SK-N-SH (cell line): ENCODE measurements at regions not wholly inside any gene's neighbourhood (a gene's known extent, or its start where the extent isn't known, plus 50 kb on each side); places are given as distances from the start of the nearest gene placed in this dataset.

Experiments
- CTCF ChIA-PET: fragments of 300-600, 350-600 bp; formaldehyde crosslinking; extraction: SDS; loops from one replicate; lab custom pipeline; 2021; lab: Yijun Ruan, JAX
- POLR2A ChIA-PET: fragments of 350-600 bp; sonication (Branson Sonifier 250); formaldehyde crosslinking; extraction: SDS; loops from one replicate; lab custom pipeline; 2020; ENCODE audit warnings: antibody characterized with exemption, inconsistent platforms; lab: Yijun Ruan, JAX
- DNase-seq: peaks from one replicate; pipeline ENCODE4 v3.0.0; 2012
- H2AFZ ChIP-seq: fragments of 200-600 bp; sonication (generic); 2 replicates; pipeline ENCODE4 v1.8.1; 2016; ENCODE audit warnings: antibody characterized with exemption, mild to moderate bottlenecking, low read depth
- H3F3A ChIP-seq: fragments of 200-600 bp; sonication (generic); replicated peaks from 2 replicates; pipeline ENCODE3; 2016; ENCODE audit warnings: antibody characterized with exemption, mild to moderate bottlenecking; ENCODE audit not compliant: insufficient read depth
- H3K27ac ChIP-seq, 2 experiments: fragments of 200-500 bp in 1 of 2; fragments of 200-600 bp in 1 of 2; sonication (Bioruptor generic) in 1 of 2; sonication (generic), shearing (Covaris generic) in 1 of 2; 2 replicates each; pipeline versions ENCODE4 v1.5.1 to v1.6.1; 2014 to 2016; ENCODE audit warnings: low read depth in 2 of 2, inconsistent platforms in 1 of 2, low read length in 1 of 2, mild to moderate bottlenecking in 1 of 2, mixed read lengths in 1 of 2
- H3K27me3 ChIP-seq: fragments of 200-600 bp; sonication (generic), shearing (Covaris generic); 2 replicates; pipeline ENCODE4 v1.6.1; 2016; ENCODE audit warnings: mixed run types; ENCODE audit not compliant: insufficient read depth
- H3K36me3 ChIP-seq, 2 experiments: fragments of 200-500 bp in 1 of 2; fragments of 200-600 bp in 1 of 2; sonication (Bioruptor generic) in 1 of 2; sonication (generic) in 1 of 2; replicated peaks in 1 of 2; 2 replicates each; pipeline versions ENCODE3 to v1.5.1; 2014 to 2016; ENCODE audit warnings: low read length in 1 of 2, mild to moderate bottlenecking in 1 of 2; ENCODE audit not compliant: insufficient read depth in 2 of 2, control insufficient read depth in 1 of 2
- H3K4me1 ChIP-seq, 2 experiments: fragments of 200-500 bp in 1 of 2; fragments of 200-600 bp in 1 of 2; sonication (Bioruptor generic) in 1 of 2; sonication (generic), shearing (Covaris generic) in 1 of 2; 2 replicates each; pipeline versions ENCODE4 v1.5.1 to v1.6.1; 2014 to 2016; ENCODE audit warnings: low read depth in 1 of 2, low read length in 1 of 2, mixed run types in 1 of 2; ENCODE audit not compliant: insufficient read depth in 2 of 2, control insufficient read depth in 1 of 2
- H3K4me2 ChIP-seq: fragments of 200-600 bp; sonication (generic), shearing (Covaris generic); 2 replicates; pipeline ENCODE4 v1.6.1; 2017; ENCODE audit warnings: mixed run types
- H3K4me3 ChIP-seq, 2 experiments: fragments of 200-500 bp in 1 of 2; fragments of 200-600 bp in 1 of 2; sonication (Bioruptor generic) in 1 of 2; sonication (generic), shearing (Covaris generic) in 1 of 2; 2 replicates each; pipeline versions ENCODE4 v1.5.1 to v1.8.1; 2014 to 2016; ENCODE audit warnings: low read depth in 2 of 2, inconsistent platforms in 1 of 2, low read length in 1 of 2, mild to moderate bottlenecking in 1 of 2, mixed read lengths in 1 of 2, moderate library complexity in 1 of 2
- H3K79me2 ChIP-seq: fragments of 200-600 bp; sonication (generic); 2 replicates; pipeline ENCODE4 v1.8.1; 2017; ENCODE audit warnings: mild to moderate bottlenecking; ENCODE audit not compliant: insufficient read depth
- H3K9ac ChIP-seq: fragments of 200-600 bp; sonication (generic); 2 replicates; pipeline ENCODE4 v1.6.1; 2017; ENCODE audit warnings: mixed run types
- H3K9me2 ChIP-seq: fragments of 200-600 bp; sonication (generic); 2 replicates; pipeline ENCODE4 v1.6.1; 2017; ENCODE audit warnings: mixed run types
- H3K9me3 ChIP-seq: fragments of 200-600 bp; sonication (generic); 2 replicates; pipeline ENCODE4 v1.6.1; 2017; ENCODE audit warnings: mixed run types, mild to moderate bottlenecking, moderate library complexity
- H4K20me1 ChIP-seq: fragments of 200-600 bp; sonication (generic); 2 replicates; pipeline ENCODE4 v1.6.1; 2017; ENCODE audit warnings: mild to moderate bottlenecking, mixed run types; ENCODE audit not compliant: insufficient read depth
- ELF1 ChIP-seq: IDR thresholded peaks from 2 replicates; pipeline ENCODE4 v1.4.0; 2012
- EP300 ChIP-seq, 2 experiments: IDR thresholded peaks; 2 replicates each; pipeline versions ENCODE4 v1.4.0 to v1.6.1; 2012; ENCODE audit warnings: borderline replicate concordance in 1 of 2, low read depth in 1 of 2, low read length in 1 of 2
- FOSL2 ChIP-seq: IDR thresholded peaks from 2 replicates; pipeline ENCODE4 v1.4.0; 2012; ENCODE audit warnings: low read depth, mild to moderate bottlenecking, moderate library complexity, borderline replicate concordance
- GATA2 ChIP-seq: sonication (generic); formaldehyde crosslinking; IDR thresholded peaks from 2 replicates; pipeline ENCODE4 v1.5.0; 2020; ENCODE audit warnings: mild to moderate bottlenecking, missing genetic modification reagents
- MEF2A ChIP-seq: IDR thresholded peaks from 2 replicates; pipeline ENCODE4 v1.4.0; 2012; ENCODE audit warnings: low read depth, borderline replicate concordance
- MXI1 ChIP-seq: IDR thresholded peaks from 2 replicates; pipeline ENCODE4 v1.6.1; 2012; ENCODE audit warnings: mild to moderate bottlenecking, low read depth, low read length, improper control_type of control experiment
- NRF1 ChIP-seq: IDR thresholded peaks from 2 replicates; pipeline ENCODE4 v1.6.1; 2012; ENCODE audit warnings: low read depth, mild to moderate bottlenecking, low read length
- RCOR1 ChIP-seq: fragments of 150-350 bp; IDR thresholded peaks from 2 replicates; pipeline ENCODE4 v1.6.1; 2017; ENCODE audit warnings: antibody characterized with exemption, low read length
- SIN3A ChIP-seq: IDR thresholded peaks from 2 replicates; pipeline ENCODE4 v1.6.1; 2012; ENCODE audit warnings: low read depth, mild to moderate bottlenecking, low read length, moderate library complexity, borderline replicate concordance
- TCF12 ChIP-seq: IDR thresholded peaks from 2 replicates; pipeline ENCODE4 v1.4.0; 2012
- TEAD4 ChIP-seq: IDR thresholded peaks from 2 replicates; pipeline ENCODE4 v1.4.0; 2012; ENCODE audit warnings: mild to moderate bottlenecking, borderline replicate concordance; ENCODE audit not compliant: insufficient read depth
- WGBS: methylation state at CpG from one replicate; pipeline ENCODE4 v1.1.6; 2017; ENCODE audit warnings: low lambda C conversion rate; 5-methylcytosine and 5-hydroxymethylcytosine counted together
- TF ChIP-seq, protein P1 (sequence below): fragments of 150-350 bp; IDR thresholded peaks from 2 replicates; pipeline ENCODE4 v1.6.1; 2016; ENCODE audit warnings: mild to moderate bottlenecking, low read depth, low read length
- TF ChIP-seq, protein P2 (sequence below): IDR thresholded peaks from 2 replicates; pipeline ENCODE4 v1.6.1; 2012; ENCODE audit warnings: mild to moderate bottlenecking, low read depth, low read length, moderate library complexity
- TF ChIP-seq, protein P3 (sequence below): IDR thresholded peaks from 2 replicates; pipeline ENCODE4; 2012
- TF ChIP-seq, protein P4 (sequence below): IDR thresholded peaks from 2 replicates; pipeline ENCODE4 v1.4.0; 2012; ENCODE audit warnings: low read depth

DNA sequence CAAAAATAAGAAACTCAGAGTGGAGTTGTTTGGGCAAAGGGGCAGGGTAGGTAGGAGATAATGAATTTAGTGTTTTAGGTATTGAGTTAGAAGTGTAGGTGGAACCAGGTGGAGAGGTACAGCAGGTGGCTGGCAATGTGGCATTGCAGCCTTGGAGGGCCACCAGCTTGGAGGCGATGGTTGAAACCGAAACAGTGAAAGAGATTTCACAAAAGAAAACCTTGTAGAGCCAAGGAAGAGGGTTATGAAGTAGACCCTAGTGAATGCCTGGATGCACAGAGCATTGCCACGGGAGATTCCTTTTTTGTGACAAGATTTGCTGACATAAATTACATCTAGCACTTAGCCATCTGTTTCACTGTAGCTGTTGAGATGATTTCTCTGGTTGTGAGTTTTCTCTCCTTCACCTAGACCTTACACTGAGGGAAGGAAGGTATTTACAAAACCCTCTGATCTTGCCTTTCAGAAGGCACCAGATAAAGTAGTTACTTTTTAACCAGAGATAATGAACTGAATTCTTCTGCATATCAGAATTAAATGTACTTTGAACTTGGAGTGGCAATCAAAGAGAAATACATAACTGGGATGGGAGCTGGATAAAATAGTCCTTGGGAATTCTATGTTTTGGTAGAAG lies 104.1 kb upstream of the CASK start:
- Histone ChIP-seq H3K9me2 (no peaks in the 10 kb centered on the region), H2AFZ (no peak overlapping the region), H3K27ac (no peak overlapping the region), H3K4me3 (no peak overlapping the region), H3K4me1 (no peaks in the 10 kb centered on the region), H3F3A (no peaks in the 10 kb centered on the region), H3K79me2 (no peaks in the 10 kb centered on the region), H3K4me2 (no peak overlapping the region), H3K9me3 (no peaks in the 10 kb centered on the region; the same call in 1 of the 2 replicates), H3K36me3 (no peaks in the 10 kb centered on the region), H3K9ac (no peak overlapping the region), H4K20me1 (no peaks in the 10 kb centered on the region), H3K27me3 (no peaks in the 10 kb centered on the region; the same call in 1 of the 2 replicates)
- ChIA-PET CTCF (no interaction called here), POLR2A (no interaction called here)
- WGBS = 21% methylated on average over 3 of the region's 3 CpGs
- TF ChIP-seq ELF1 = no peak
- TF ChIP-seq, protein P1, sequence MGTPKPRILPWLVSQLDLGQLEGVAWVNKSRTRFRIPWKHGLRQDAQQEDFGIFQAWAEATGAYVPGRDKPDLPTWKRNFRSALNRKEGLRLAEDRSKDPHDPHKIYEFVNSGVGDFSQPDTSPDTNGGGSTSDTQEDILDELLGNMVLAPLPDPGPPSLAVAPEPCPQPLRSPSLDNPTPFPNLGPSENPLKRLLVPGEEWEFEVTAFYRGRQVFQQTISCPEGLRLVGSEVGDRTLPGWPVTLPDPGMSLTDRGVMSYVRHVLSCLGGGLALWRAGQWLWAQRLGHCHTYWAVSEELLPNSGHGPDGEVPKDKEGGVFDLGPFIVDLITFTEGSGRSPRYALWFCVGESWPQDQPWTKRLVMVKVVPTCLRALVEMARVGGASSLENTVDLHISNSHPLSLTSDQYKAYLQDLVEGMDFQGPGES = no peak
- TF ChIP-seq SIN3A = no peak
- TF ChIP-seq FOSL2 = no peak
- TF ChIP-seq, protein P2, sequence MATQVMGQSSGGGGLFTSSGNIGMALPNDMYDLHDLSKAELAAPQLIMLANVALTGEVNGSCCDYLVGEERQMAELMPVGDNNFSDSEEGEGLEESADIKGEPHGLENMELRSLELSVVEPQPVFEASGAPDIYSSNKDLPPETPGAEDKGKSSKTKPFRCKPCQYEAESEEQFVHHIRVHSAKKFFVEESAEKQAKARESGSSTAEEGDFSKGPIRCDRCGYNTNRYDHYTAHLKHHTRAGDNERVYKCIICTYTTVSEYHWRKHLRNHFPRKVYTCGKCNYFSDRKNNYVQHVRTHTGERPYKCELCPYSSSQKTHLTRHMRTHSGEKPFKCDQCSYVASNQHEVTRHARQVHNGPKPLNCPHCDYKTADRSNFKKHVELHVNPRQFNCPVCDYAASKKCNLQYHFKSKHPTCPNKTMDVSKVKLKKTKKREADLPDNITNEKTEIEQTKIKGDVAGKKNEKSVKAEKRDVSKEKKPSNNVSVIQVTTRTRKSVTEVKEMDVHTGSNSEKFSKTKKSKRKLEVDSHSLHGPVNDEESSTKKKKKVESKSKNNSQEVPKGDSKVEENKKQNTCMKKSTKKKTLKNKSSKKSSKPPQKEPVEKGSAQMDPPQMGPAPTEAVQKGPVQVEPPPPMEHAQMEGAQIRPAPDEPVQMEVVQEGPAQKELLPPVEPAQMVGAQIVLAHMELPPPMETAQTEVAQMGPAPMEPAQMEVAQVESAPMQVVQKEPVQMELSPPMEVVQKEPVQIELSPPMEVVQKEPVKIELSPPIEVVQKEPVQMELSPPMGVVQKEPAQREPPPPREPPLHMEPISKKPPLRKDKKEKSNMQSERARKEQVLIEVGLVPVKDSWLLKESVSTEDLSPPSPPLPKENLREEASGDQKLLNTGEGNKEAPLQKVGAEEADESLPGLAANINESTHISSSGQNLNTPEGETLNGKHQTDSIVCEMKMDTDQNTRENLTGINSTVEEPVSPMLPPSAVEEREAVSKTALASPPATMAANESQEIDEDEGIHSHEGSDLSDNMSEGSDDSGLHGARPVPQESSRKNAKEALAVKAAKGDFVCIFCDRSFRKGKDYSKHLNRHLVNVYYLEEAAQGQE = no peak
- TF ChIP-seq, protein P3, sequence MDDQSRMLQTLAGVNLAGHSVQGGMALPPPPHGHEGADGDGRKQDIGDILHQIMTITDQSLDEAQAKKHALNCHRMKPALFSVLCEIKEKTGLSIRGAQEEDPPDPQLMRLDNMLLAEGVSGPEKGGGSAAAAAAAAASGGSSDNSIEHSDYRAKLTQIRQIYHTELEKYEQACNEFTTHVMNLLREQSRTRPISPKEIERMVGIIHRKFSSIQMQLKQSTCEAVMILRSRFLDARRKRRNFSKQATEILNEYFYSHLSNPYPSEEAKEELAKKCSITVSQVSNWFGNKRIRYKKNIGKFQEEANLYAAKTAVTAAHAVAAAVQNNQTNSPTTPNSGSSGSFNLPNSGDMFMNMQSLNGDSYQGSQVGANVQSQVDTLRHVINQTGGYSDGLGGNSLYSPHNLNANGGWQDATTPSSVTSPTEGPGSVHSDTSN = no peak
- no peak for TF ChIP-seq GATA2 (CRISPR knock-in tag)
- TF ChIP-seq MXI1 = no peak
- no peak for TF ChIP-seq RCOR1
- TF ChIP-seq NRF1 = no peak
- TF ChIP-seq, protein P4, sequence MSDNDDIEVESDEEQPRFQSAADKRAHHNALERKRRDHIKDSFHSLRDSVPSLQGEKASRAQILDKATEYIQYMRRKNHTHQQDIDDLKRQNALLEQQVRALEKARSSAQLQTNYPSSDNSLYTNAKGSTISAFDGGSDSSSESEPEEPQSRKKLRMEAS = no peak
- no peak for TF ChIP-seq MEF2A
- no peak for TF ChIP-seq EP300 (IDR thresholded peaks at IDR 0.05; ENCODE audit: borderline replicate concordance in 1 of 2, low read depth in 1 of 2, low read length in 1 of 2)
- no peak for TF ChIP-seq TCF12
- no peak for TF ChIP-seq TEAD4
- DNase-seq = no peak
